ENCODE measurements at regions not wholly inside any gene's neighbourhood (a gene's known extent, or its start where the extent isn't known, plus 50 kb on each side); places are given as distances from the start of the nearest gene placed in this dataset.

DNA sequence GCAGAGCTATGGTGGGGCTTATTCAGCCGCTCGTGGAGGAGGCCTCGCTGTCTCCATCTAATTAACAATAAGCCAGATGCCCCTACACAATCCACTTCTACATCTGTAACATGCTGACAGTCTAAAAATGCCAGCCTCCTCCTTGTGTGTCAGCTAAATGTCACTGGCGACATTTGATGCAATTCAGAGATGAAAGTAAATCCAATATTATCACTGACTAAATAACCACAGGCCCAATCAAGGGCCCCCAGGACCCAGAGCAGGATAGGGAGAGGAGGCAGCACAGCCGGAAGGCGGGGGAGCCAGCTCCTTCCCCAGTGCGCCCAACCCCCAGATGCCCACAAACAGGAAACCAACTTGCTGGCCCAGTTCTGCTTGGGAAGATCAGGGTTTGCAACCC, 76.6 kb downstream of the DMRTA2 start:
- TF ChIP-seq, protein P1, sequence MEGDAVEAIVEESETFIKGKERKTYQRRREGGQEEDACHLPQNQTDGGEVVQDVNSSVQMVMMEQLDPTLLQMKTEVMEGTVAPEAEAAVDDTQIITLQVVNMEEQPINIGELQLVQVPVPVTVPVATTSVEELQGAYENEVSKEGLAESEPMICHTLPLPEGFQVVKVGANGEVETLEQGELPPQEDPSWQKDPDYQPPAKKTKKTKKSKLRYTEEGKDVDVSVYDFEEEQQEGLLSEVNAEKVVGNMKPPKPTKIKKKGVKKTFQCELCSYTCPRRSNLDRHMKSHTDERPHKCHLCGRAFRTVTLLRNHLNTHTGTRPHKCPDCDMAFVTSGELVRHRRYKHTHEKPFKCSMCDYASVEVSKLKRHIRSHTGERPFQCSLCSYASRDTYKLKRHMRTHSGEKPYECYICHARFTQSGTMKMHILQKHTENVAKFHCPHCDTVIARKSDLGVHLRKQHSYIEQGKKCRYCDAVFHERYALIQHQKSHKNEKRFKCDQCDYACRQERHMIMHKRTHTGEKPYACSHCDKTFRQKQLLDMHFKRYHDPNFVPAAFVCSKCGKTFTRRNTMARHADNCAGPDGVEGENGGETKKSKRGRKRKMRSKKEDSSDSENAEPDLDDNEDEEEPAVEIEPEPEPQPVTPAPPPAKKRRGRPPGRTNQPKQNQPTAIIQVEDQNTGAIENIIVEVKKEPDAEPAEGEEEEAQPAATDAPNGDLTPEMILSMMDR (IDR thresholded peaks at IDR 0.05): no peak
- ATAC-seq (no peak), DNase-seq (no peak)
- Histone ChIP-seq H3K4me3 (no peak overlapping the region), H3K27ac (no peak overlapping the region), H3K9me3 (no peaks in the 10 kb centered on the region), H3K4me1 (no peaks in the 10 kb centered on the region), H3K27me3 (ENCODE audit: insufficient read depth in 3 of 3, low read length in 2 of 3) (peaks cover 0 to 17% (median 5%) of the 10 kb centered on the region in 3 donors), H3K36me3 (ENCODE audit: insufficient read depth in 1 of 2, low read depth in 1 of 2) (no peaks in the 10 kb centered on the region)
- intact Hi-C loops (cut with DNase I): no loop called here
- whole genome bisulfite sequencing, 3 donors: 67 to 78% (median 71%) methylated on average over 7 of the region's 7 CpGs

DNA sequence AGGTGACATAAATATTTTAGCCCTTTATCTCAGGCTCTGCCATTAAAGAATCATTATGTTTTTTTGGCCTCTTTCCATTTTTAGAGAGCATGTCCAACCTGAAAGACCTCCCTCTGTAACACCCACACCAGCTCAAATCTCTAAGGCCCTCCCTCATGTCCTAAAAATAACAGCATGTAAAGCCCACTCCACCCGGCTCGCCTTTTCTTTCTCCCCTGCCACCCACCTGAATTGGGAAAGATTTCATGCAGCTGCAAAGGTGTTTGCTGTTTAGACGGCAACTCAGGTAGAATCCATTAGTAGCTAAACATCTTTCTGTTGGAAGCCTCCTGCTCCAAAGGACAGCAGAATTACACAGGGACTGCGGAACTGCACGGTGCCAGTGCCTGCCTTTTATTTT, 79.9 kb downstream of the DMRTA2 start:
- intact Hi-C loops (cut with DNase I): no loop called here
- TF ChIP-seq, protein P1 (IDR thresholded peaks at IDR 0.05): no peak
- no peak overlapping the region for H3K27ac ChIP-seq
- peaks cover 0 to 26% (median 5%) of the 10 kb centered on the region in 3 donors for H3K27me3 ChIP-seq (ENCODE audit: insufficient read depth in 3 of 3, low read length in 2 of 3)
- 45 to 57% (median 52%) methylated on average over 5 of the region's 5 CpGs for WGBS, 3 donors
- no peak overlapping the region for H3K4me3 ChIP-seq
- ATAC-seq (no peak), DNase-seq (no peak)
- no peaks in the 10 kb centered on the region for H3K36me3 ChIP-seq (ENCODE audit: insufficient read depth in 1 of 2, low read depth in 1 of 2)
- H3K9me3 ChIP-seq: no peaks in the 10 kb centered on the region
- H3K4me1 ChIP-seq: no peaks in the 10 kb centered on the region

DNA sequence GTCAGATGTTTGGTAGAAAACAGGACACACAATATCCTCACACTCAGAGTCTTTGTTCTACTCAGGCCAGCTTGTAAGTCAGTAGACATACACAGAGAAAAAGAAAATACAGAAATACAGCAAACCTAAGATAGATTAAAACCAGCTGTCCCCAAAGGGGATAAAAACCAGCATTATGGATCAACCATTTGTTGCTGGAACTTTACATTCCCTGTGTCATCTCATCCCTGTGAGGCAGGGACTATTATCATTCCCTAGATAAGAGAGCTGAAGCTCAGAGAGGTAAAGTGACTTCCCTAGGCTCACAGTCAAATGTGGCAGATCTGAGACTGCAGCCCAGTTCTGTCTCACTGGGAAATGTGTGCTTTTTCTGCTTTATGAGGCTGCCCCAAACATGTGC, 80.7 kb downstream of the DMRTA2 start:
- ATAC-seq (no peak), DNase-seq (no peak)
- H3K36me3 ChIP-seq (ENCODE audit: insufficient read depth in 1 of 2, low read depth in 1 of 2): no peaks in the 10 kb centered on the region
- no peak overlapping the region for H3K27ac ChIP-seq
- TF ChIP-seq, protein P1 (IDR thresholded peaks at IDR 0.05): no peak
- no peaks in the 10 kb centered on the region for H3K9me3 ChIP-seq
- H3K4me1 ChIP-seq: no peaks in the 10 kb centered on the region
- intact Hi-C loops (cut with DNase I): no loop called here
- H3K27me3 ChIP-seq (ENCODE audit: insufficient read depth in 3 of 3, low read length in 2 of 3): peaks cover 0 to 32% (median 5%) of the 10 kb centered on the region in 3 donors
- no peak overlapping the region for H3K4me3 ChIP-seq

DNA sequence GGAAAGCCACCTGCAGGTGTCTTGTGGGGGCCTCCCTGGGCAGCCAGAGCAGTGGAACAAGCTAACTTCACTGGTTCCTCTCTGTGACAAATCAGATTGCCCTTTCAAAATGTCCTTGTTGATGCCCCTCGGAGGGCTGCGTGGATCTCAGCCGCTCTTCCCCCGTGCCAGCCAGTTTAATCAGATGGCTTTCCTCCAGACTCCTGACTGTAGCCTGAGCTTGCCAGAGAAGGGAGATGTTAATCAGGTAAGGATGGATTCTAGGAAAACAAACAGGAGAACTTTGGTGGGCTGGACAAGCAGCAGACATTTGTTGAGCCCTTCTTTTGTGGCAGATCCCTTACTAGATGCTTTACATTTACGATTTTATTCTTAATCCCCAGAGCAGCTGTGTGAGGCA, 88.2 kb downstream of the DMRTA2 start:
- TF ChIP-seq, protein P1 (IDR thresholded peaks at IDR 0.05): no peak
- peaks cover 7% of the 10 kb centered on the region for H3K4me1 ChIP-seq
- intact Hi-C loops (cut with DNase I): no loop called here
- H3K9me3 ChIP-seq: no peaks in the 10 kb centered on the region
- H3K36me3 ChIP-seq (ENCODE audit: insufficient read depth in 1 of 2, low read depth in 1 of 2): no peaks in the 10 kb centered on the region
- 38 to 56% (median 49%) methylated on average over 5 of the region's 5 CpGs for WGBS, 3 donors
- H3K4me3 ChIP-seq: no peak overlapping the region
- H3K27me3 ChIP-seq (ENCODE audit: insufficient read depth in 3 of 3, low read length in 2 of 3): peaks cover 0 to 26% (median 7%) of the 10 kb centered on the region in 3 donors
- DNase-seq (no peak), ATAC-seq (no peak)
- H3K27ac ChIP-seq: no peak overlapping the region

DNA sequence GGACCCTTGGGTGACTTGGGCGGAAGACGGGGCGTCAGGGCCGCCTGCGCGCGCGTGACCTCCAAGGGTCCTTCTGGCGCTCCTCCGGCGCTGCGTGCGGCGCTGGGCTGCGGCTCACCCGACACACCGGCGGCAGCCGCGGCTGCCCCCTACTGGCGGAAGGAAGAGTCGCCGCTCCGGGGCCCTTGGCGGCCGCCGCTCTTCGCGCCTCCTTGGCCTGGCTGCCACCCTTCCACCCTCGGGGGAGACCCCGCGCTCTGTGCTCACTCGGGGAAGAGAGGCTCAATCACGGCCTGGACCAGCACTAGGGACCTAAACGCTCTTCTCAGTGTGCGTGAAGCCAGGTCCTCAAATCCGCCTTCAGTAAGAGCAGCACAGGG, 89.7 kb downstream of the DMRTA2 start:
- ATAC-seq: peak; percentile 74 to 88 (median 80)
- Histone ChIP-seq H3K27me3 (ENCODE audit: insufficient read depth in 3 of 3, low read length in 2 of 3) (peaks cover 0 to 25% (median 7%) of the 10 kb centered on the region in 3 donors), H3K27ac (no peak overlapping the region), H3K4me3 (peak overlapping the region; percentile 60), H3K36me3 (ENCODE audit: insufficient read depth in 1 of 2, low read depth in 1 of 2) (no peaks in the 10 kb centered on the region), H3K9me3 (no peaks in the 10 kb centered on the region), H3K4me1 (peaks cover 7% of the 10 kb centered on the region)
- peak; percentile 50 to 70 for DNase-seq
- TF ChIP-seq, protein P1 (IDR thresholded peaks at IDR 0.05): peak; percentile 47
- intact Hi-C loops (cut with DNase I): no loop called here
- 5 to 8% (median 7%) methylated on average over 19 to 37 of the region's 37 CpGs for WGBS, 3 donors
